Neural cell (in vitro differentiated cells): ENCODE measurements at regions not wholly inside any gene's neighbourhood (a gene's known extent, or its start where the extent isn't known, plus 50 kb on each side); places are given as distances from the start of the nearest gene placed in this dataset.
"Not testable (repeated sequence)": the region's sequence is repeated elsewhere in the genome, so short reads cannot be mapped to it uniquely, and the experiment has no call there.

Experiments
- H2AFZ ChIP-seq: fragments of 200-600, 300-800 bp; sonication (generic), shearing (Covaris generic); 2 replicates; pipeline ENCODE4 v1.6.0; 2014; ENCODE audit warnings: low read depth, mild to moderate bottlenecking, antibody characterized with exemption, low read length, moderate library complexity
- H3F3A ChIP-seq: fragments of 200-600 bp; shearing (Covaris generic); 2 replicates; pipeline ENCODE4 v1.6.1; 2016; ENCODE audit warnings: mild to moderate bottlenecking, moderate library complexity, mixed read lengths, antibody characterized with exemption, low read length; ENCODE audit not compliant: insufficient read depth, poor library complexity, severe bottlenecking
- H3K27ac ChIP-seq: fragments of 200-600, 300-800 bp; sonication (generic), shearing (Covaris generic); 2 replicates; pipeline ENCODE4 v1.5.1; 2014; ENCODE audit warnings: mild to moderate bottlenecking, low read length, moderate library complexity
- H3K27me3 ChIP-seq: fragments of 300-800, 200-600 bp; sonication (generic), shearing (Covaris generic); 2 replicates; pipeline ENCODE4 v1.6.0; 2014; ENCODE audit warnings: mild to moderate bottlenecking, low read depth, low read length, moderate library complexity; ENCODE audit not compliant: insufficient read depth
- H3K36me3 ChIP-seq: fragments of 300-800, 200-600 bp; sonication (generic), shearing (Covaris generic); 2 replicates; pipeline ENCODE4 v1.5.1; 2014; ENCODE audit warnings: mild to moderate bottlenecking, antibody characterized with exemption, low read length, moderate library complexity; ENCODE audit not compliant: insufficient read depth
- H3K4me2 ChIP-seq: fragments of 300-800, 200-600 bp; sonication (generic), shearing (Covaris generic); 2 replicates; pipeline ENCODE4 v1.6.0; 2014; ENCODE audit warnings: mild to moderate bottlenecking, low read length
- H3K4me3 ChIP-seq: fragments of 300-800, 200-600 bp; sonication (generic), shearing (Covaris generic); 2 replicates; pipeline ENCODE4 v1.5.1; 2014; ENCODE audit warnings: mild to moderate bottlenecking, low read length, moderate library complexity
- H3K79me2 ChIP-seq: fragments of 200-600 bp; shearing (Covaris generic); replicated peaks from 2 replicates; pipeline ENCODE4 v1.6.0; 2014; ENCODE audit warnings: mild to moderate bottlenecking, low read length, moderate library complexity; ENCODE audit not compliant: insufficient read depth
- H3K9ac ChIP-seq: fragments of 300-800, 200-600 bp; sonication (generic), shearing (Covaris generic); 2 replicates; pipeline ENCODE4 v1.6.1; 2016; ENCODE audit warnings: mild to moderate bottlenecking, low read length, mixed read lengths
- H3K9me2 ChIP-seq: fragments of 200-600 bp; shearing (Covaris generic); 2 replicates; pipeline ENCODE4 v1.6.1; 2016; ENCODE audit warnings: mild to moderate bottlenecking, low read length, mixed read lengths; ENCODE audit not compliant: insufficient read depth
- H3K9me3 ChIP-seq: fragments of 200-600, 300-800 bp; sonication (generic), shearing (Covaris generic); 2 replicates; pipeline ENCODE4 v1.6.1; 2016; ENCODE audit warnings: mild to moderate bottlenecking, mixed run types, low read length, moderate library complexity, mixed read lengths
- H4K20me1 ChIP-seq: fragments of 200-600 bp; shearing (Covaris generic); 2 replicates; pipeline ENCODE4 v1.6.1; 2016; ENCODE audit warnings: mild to moderate bottlenecking, mixed run types; ENCODE audit not compliant: insufficient read depth
- CTCF ChIP-seq: fragments of 450-650 bp; IDR thresholded peaks from 2 replicates; pipeline ENCODE4 v1.5.1; 2014; ENCODE audit warnings: antibody characterized with exemption, mild to moderate bottlenecking, moderate library complexity; ENCODE audit not compliant: poor library complexity, severe bottlenecking
- EP300 ChIP-seq: fragments of 450-650 bp; conservative IDR thresholded peaks from 2 replicates; pipeline ENCODE4 v1.6.1; 2014; ENCODE audit warnings: antibody characterized with exemption, mild to moderate bottlenecking, moderate library complexity; ENCODE audit not compliant: poor library complexity, severe bottlenecking
- EZH2 ChIP-seq: fragments of 200-600, 300-800 bp; shearing (Covaris generic), sonication (generic); IDR thresholded peaks from 2 replicates; pipeline ENCODE4 v1.6.1; 2014; ENCODE audit warnings: antibody characterized with exemption, low read length, borderline replicate concordance, mild to moderate bottlenecking; ENCODE audit not compliant: insufficient read depth, poor library complexity, severe bottlenecking
- MXI1 ChIP-seq: fragments of 450-650 bp; conservative IDR thresholded peaks from 2 replicates; pipeline ENCODE4 v1.6.1; 2014; ENCODE audit warnings: antibody characterized with exemption, mild to moderate bottlenecking; ENCODE audit not compliant: poor library complexity, severe bottlenecking
- POLR2AphosphoS5 ChIP-seq: IDR thresholded peaks from 2 replicates; pipeline ENCODE4 v1.6.1; 2012
- RAD21 ChIP-seq: fragments of 450-650 bp; conservative IDR thresholded peaks from 2 replicates; pipeline ENCODE4 v1.6.1; 2014; ENCODE audit warnings: antibody characterized with exemption, mild to moderate bottlenecking, moderate library complexity
- SMC3 ChIP-seq: fragments of 450-650 bp; conservative IDR thresholded peaks from 2 replicates; pipeline ENCODE4 v1.6.1; 2014; ENCODE audit warnings: antibody characterized with exemption, mild to moderate bottlenecking, moderate library complexity; ENCODE audit not compliant: poor library complexity
- TAF1 ChIP-seq: IDR thresholded peaks from 2 replicates; pipeline ENCODE4 v1.6.1; 2012; ENCODE audit warnings: low read depth
- TF ChIP-seq, protein P1 (sequence below): IDR thresholded peaks from 2 replicates; pipeline ENCODE4 v1.6.1; 2012; ENCODE audit warnings: borderline replicate concordance

DNA sequence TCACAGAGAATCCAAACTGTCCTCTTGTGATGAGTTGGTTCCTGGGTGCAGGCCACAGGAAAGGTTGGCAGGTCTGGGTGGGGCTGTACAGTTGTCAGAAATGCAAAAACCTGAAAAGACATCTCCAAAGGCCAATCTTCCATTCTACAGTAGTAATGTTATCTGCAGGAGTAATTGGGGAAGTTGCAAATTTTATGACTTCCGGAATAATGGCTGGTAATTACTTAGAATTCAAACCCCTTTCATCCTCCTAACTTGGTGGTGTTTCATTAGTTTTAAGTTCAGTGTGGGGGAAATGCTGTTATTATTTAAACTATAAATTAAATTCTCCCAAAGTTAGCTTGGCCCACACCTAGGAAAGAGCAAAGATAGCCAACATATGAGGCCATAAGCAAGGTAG lies 64.7 kb upstream of the FAT3 start:
- Histone ChIP-seq H3K4me3 (no peak overlapping the region), H2AFZ (no peak overlapping the region), H3K36me3 (no peaks in the 10 kb centered on the region), H3K9me3 (no peaks in the 10 kb centered on the region), H3K27me3 (no peaks in the 10 kb centered on the region), H3F3A (no peaks in the 10 kb centered on the region), H3K79me2 (no peaks in the 10 kb centered on the region), H3K9me2 (no peaks in the 10 kb centered on the region), H4K20me1 (no peaks in the 10 kb centered on the region), H3K4me2 (no peak overlapping the region), H3K27ac (no peak overlapping the region), H3K9ac (no peak overlapping the region)
- TF ChIP-seq EZH2 (no peak), RAD21 (no peak)

DNA sequence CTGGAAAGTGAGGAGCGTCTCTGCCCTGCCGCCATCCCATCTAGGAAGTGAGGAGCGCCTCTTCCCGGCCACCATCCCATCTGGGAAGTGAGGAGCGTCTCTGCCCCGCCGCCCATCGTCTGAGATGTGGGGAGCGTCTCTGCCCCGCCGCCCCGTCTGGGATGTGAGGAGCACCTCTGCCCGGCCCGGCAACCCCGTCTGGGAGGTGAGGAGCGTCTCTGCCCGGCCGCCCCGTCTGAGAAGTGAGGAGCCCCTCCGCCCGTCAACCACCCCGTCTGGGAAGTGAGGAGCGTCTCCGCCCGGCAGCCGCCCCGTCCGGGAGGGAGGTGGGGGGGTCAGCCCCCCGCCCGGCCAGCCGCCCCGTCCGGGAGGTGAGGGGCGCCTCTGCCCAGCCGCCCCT lies 67.2 kb upstream of the FAT3 start:
- H3K9me3 ChIP-seq, H3K27me3 ChIP-seq, H3K9ac ChIP-seq, H3K79me2 ChIP-seq, H3K9me2 ChIP-seq, H3K4me2 ChIP-seq, H3K36me3 ChIP-seq, H3K4me3 ChIP-seq, H3K27ac ChIP-seq, H3F3A ChIP-seq, H2AFZ ChIP-seq, H4K20me1 ChIP-seq: not testable (repeated sequence)

GRCh38 chr11:92154611-92155010 lies 70.0 kb upstream of the FAT3 start:
- no peaks in the 10 kb centered on the region for H3K36me3 ChIP-seq
- no peak overlapping the region for H2AFZ ChIP-seq
- no peak overlapping the region for H3K4me3 ChIP-seq
- H3K27me3 ChIP-seq, result no peaks in the 10 kb centered on the region
- H3K27ac ChIP-seq, result no peak overlapping the region
- H3K9ac ChIP-seq, result no peak overlapping the region
- TF ChIP-seq MXI1 (no peak), RAD21 (no peak), POLR2AphosphoS5 (no peak)
- no peaks in the 10 kb centered on the region for H3K9me3 ChIP-seq
- no peak overlapping the region for H3K4me2 ChIP-seq
- no peaks in the 10 kb centered on the region for H3F3A ChIP-seq
- H3K79me2 ChIP-seq, result no peaks in the 10 kb centered on the region
- H4K20me1 ChIP-seq, result no peaks in the 10 kb centered on the region
- H3K9me2 ChIP-seq, result no peaks in the 10 kb centered on the region

- Histone ChIP-seq H3K27ac (no peak overlapping the region), H3K9ac (no peak overlapping the region), H3K9me3 (no peaks in the 10 kb centered on the region), H3K4me3 (no peak overlapping the region), H3K36me3 (no peaks in the 10 kb centered on the region), H3K27me3 (no peaks in the 10 kb centered on the region), H3K4me2 (no peak overlapping the region), H3F3A (no peaks in the 10 kb centered on the region), H3K79me2 (no peaks in the 10 kb centered on the region), H4K20me1 (no peaks in the 10 kb centered on the region), H3K9me2 (no peaks in the 10 kb centered on the region), H2AFZ (no peak overlapping the region)
- TF ChIP-seq RAD21 (no peak), CTCF (no peak), POLR2AphosphoS5 (no peak), MXI1 (no peak), EZH2 (no peak), SMC3 (no peak), EP300 (no peak), TAF1 (no peak)
- TF ChIP-seq, protein P1, sequence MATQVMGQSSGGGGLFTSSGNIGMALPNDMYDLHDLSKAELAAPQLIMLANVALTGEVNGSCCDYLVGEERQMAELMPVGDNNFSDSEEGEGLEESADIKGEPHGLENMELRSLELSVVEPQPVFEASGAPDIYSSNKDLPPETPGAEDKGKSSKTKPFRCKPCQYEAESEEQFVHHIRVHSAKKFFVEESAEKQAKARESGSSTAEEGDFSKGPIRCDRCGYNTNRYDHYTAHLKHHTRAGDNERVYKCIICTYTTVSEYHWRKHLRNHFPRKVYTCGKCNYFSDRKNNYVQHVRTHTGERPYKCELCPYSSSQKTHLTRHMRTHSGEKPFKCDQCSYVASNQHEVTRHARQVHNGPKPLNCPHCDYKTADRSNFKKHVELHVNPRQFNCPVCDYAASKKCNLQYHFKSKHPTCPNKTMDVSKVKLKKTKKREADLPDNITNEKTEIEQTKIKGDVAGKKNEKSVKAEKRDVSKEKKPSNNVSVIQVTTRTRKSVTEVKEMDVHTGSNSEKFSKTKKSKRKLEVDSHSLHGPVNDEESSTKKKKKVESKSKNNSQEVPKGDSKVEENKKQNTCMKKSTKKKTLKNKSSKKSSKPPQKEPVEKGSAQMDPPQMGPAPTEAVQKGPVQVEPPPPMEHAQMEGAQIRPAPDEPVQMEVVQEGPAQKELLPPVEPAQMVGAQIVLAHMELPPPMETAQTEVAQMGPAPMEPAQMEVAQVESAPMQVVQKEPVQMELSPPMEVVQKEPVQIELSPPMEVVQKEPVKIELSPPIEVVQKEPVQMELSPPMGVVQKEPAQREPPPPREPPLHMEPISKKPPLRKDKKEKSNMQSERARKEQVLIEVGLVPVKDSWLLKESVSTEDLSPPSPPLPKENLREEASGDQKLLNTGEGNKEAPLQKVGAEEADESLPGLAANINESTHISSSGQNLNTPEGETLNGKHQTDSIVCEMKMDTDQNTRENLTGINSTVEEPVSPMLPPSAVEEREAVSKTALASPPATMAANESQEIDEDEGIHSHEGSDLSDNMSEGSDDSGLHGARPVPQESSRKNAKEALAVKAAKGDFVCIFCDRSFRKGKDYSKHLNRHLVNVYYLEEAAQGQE, result no peak
These were observed 70.5 kb upstream of the FAT3 start for GRCh38 chr11:92154110-92154509.
